ENCODE measurements at regions not wholly inside any gene's neighbourhood (a gene's known extent, or its start where the extent isn't known, plus 50 kb on each side); places are given as distances from the start of the nearest gene placed in this dataset.

GRCh38 chr6:133191323-133191722, 49.8 kb upstream of the EYA4 start:
- DNase-seq = no peak

All from activated naive CD4-positive, alpha-beta T cell treated with Interleukin-2 at 50 U/mL for 16 hours (primary cell).